H1 (cell line): ENCODE measurements at regions not wholly inside any gene's neighbourhood (a gene's known extent, or its start where the extent isn't known, plus 50 kb on each side); places are given as distances from the start of the nearest gene placed in this dataset.

Experiments used
- TCF12 ChIP-seq: IDR thresholded peaks from 2 replicates; pipeline ENCODE4 v1.6.1; 2011; ENCODE audit warnings: low read depth, mild to moderate bottlenecking, low read length
- TF ChIP-seq, protein P1 (sequence below), 3 experiments: IDR thresholded peaks; 1 replicate in 2 of 3; 2 replicates in 1 of 3; pipeline versions ENCODE4 v1.5.1 to v1.6.1; 2011; ENCODE audit warnings: low read length in 3 of 3, mild to moderate bottlenecking in 3 of 3, inconsistent platforms in 2 of 3, low read depth in 1 of 3, moderate library complexity in 1 of 3; ENCODE audit not compliant: insufficient read depth in 1 of 3; ENCODE audit errors: control extremely low read depth in 1 of 3

DNA sequence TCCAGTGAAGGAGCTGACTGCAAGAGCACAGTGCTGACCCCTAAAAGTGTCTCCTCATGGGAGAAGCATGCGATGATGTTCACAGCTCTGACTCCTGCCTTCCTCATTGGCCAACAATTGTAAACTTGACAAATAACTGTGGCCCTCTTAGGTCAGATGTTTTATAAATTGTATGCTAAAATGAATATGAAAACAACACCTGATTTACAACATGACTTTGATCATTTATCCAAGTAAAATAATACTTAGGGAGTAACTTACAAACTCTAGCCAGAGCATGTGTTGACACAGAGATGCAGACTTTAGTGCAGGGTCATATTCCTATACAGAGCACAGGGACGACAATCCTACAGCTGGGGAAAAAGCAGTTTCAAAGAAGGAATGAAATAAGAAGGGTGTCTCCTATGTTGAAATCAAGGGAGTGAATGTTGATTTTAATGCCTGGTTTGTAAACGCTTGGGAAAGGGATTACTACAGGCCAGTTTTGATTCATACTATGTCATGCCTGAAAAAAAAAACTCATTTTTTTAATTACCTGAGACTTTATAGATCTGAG is 391.4 kb upstream of the AKR1E2 start:
- TF ChIP-seq, protein P1, sequence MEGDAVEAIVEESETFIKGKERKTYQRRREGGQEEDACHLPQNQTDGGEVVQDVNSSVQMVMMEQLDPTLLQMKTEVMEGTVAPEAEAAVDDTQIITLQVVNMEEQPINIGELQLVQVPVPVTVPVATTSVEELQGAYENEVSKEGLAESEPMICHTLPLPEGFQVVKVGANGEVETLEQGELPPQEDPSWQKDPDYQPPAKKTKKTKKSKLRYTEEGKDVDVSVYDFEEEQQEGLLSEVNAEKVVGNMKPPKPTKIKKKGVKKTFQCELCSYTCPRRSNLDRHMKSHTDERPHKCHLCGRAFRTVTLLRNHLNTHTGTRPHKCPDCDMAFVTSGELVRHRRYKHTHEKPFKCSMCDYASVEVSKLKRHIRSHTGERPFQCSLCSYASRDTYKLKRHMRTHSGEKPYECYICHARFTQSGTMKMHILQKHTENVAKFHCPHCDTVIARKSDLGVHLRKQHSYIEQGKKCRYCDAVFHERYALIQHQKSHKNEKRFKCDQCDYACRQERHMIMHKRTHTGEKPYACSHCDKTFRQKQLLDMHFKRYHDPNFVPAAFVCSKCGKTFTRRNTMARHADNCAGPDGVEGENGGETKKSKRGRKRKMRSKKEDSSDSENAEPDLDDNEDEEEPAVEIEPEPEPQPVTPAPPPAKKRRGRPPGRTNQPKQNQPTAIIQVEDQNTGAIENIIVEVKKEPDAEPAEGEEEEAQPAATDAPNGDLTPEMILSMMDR (IDR thresholded peaks at IDR 0.05; ENCODE audit: control extremely low read depth in 1 of 3, insufficient read depth in 1 of 3, low read depth in 1 of 3, low read length in 3 of 3) = no peak
- TF ChIP-seq TCF12 = no peak
